OCI-LY7 (cell line): ENCODE measurements at regions not wholly inside any gene's neighbourhood (a gene's known extent, or its start where the extent isn't known, plus 50 kb on each side); places are given as distances from the start of the nearest gene placed in this dataset.

Source experiments
- BruUV-seq: library from RNA; stranded (reverse); fragments of 400-500 nt; replicated peaks from 2 replicates; lab custom pipeline; 2021; lab: Mats Ljungman, UMichigan
- CTCF ChIA-PET: fragments of 300-600 bp; sonication (Branson Sonifier 250); formaldehyde crosslinking; loops from one replicate; lab custom pipeline; 2022; ENCODE audit warnings: antibody characterized with exemption; ENCODE audit not compliant: unreplicated experiment; lab: Charles Lee
- POLR2A ChIA-PET: fragments of 300-600 bp; sonication (Branson Sonifier 250); formaldehyde crosslinking; loops from one replicate; lab custom pipeline; 2022; ENCODE audit warnings: antibody characterized with exemption; lab: Charles Lee
- DNase-seq: peaks from one replicate; pipeline ENCODE4 v3.0.0-alpha.2; 2015; ENCODE audit warnings: low spot score
- H2AFZ ChIP-seq: fragments of 200-600 bp; sonication (generic), shearing (Covaris generic); 2 replicates; pipeline ENCODE4 v1.6.1; 2014; ENCODE audit warnings: mild to moderate bottlenecking, antibody characterized with exemption, low read length, moderate library complexity
- H3K27ac ChIP-seq: fragments of 200-600 bp; sonication (generic); 2 replicates; pipeline ENCODE4 v1.5.1; 2014; ENCODE audit warnings: mixed run types, low read depth, mild to moderate bottlenecking, moderate library complexity, low read length, inconsistent platforms; ENCODE audit not compliant: poor library complexity, severe bottlenecking
- H3K36me3 ChIP-seq: fragments of 200-600 bp; sonication (generic); 2 replicates; pipeline ENCODE4 v1.6.1; 2014; ENCODE audit warnings: mild to moderate bottlenecking, antibody characterized with exemption, low read length, moderate library complexity, mixed read lengths; ENCODE audit not compliant: insufficient read depth
- H3K4me1 ChIP-seq: fragments of 200-600 bp; sonication (generic); 2 replicates; pipeline ENCODE4 v1.5.1; 2014; ENCODE audit warnings: mild to moderate bottlenecking, low read length; ENCODE audit not compliant: insufficient read depth, poor library complexity, severe bottlenecking
- H3K4me2 ChIP-seq: fragments of 200-600 bp; sonication (generic); 2 replicates; pipeline ENCODE4 v1.6.1; 2014; ENCODE audit warnings: mild to moderate bottlenecking, low read length
- H3K4me3 ChIP-seq: fragments of 200-600 bp; sonication (generic); 2 replicates; pipeline ENCODE4 v1.5.1; 2014; ENCODE audit warnings: mild to moderate bottlenecking, low read depth, low read length; ENCODE audit not compliant: poor library complexity, severe bottlenecking
- H3K79me2 ChIP-seq: fragments of 200-600 bp; sonication (generic); 2 replicates; pipeline ENCODE4 v1.6.1; 2016; ENCODE audit warnings: low read depth, mild to moderate bottlenecking, low read length, moderate library complexity, mixed read lengths; ENCODE audit not compliant: insufficient read depth
- H3K9me2 ChIP-seq: fragments of 200-600 bp; sonication (generic); 2 replicates; pipeline ENCODE4 v1.6.1; 2016; ENCODE audit warnings: mild to moderate bottlenecking, low read length, mixed read lengths; ENCODE audit not compliant: insufficient read depth
- H3K9me3 ChIP-seq: fragments of 200-600 bp; sonication (generic); 2 replicates; pipeline ENCODE4 v1.6.1; 2014; ENCODE audit warnings: mild to moderate bottlenecking, mixed run types, low read length, mixed read lengths
- H4K20me1 ChIP-seq: fragments of 200-600 bp; sonication (generic); 2 replicates; pipeline ENCODE4 v1.6.1; 2014; ENCODE audit warnings: mild to moderate bottlenecking, antibody characterized with exemption, low read length, moderate library complexity, mixed read lengths; ENCODE audit not compliant: insufficient read depth
- CTCF ChIP-seq: fragments of 200-600 bp; sonication (generic); conservative IDR thresholded peaks from 2 replicates; pipeline ENCODE4 v1.5.1; 2014; ENCODE audit warnings: mild to moderate bottlenecking, antibody characterized with exemption, low read length, moderate library complexity, mixed read lengths
- EZH2phosphoT487 ChIP-seq: fragments of 200-600 bp; sonication (generic); IDR thresholded peaks from 2 replicates; pipeline ENCODE4 v1.6.1; 2018; ENCODE audit warnings: low read depth, borderline replicate concordance, mild to moderate bottlenecking, mixed run types, antibody characterized with exemption, low read length, moderate library complexity, mixed read lengths
- intact Hi-C: fragments of 100-400 bp; cut with micrococcal nuclease; formaldehyde crosslinking; loops from one replicate; pipeline ENCODE4 v1.10.0; 2022; ENCODE audit not compliant: unreplicated experiment

- BruUV-seq: no TSS peak
- CTCF ChIA-PET: interaction anchor here (0.6 kb wide), 1 partner anchor 21 kb away, joined by 4 read pairs; no protein-coding TSS in a partner anchor
- H3K27ac ChIP-seq: no peak overlapping the region
These were observed 287.1 kb upstream of the SGK1 start for GRCh38 chr6:134605034-134605433.

GRCh38 chr6:134604014-134604676 is 286.2 kb upstream of the SGK1 start:
- no peak overlapping the region for H2AFZ ChIP-seq
- no peak for DNase-seq
- no peak overlapping the region for H3K4me2 ChIP-seq
- H3K9me2 ChIP-seq: no peaks in the 10 kb centered on the region
- CTCF ChIA-PET: no interaction called here
- no peaks in the 10 kb centered on the region for H4K20me1 ChIP-seq
- no TSS peak for BruUV-seq
- no peaks in the 10 kb centered on the region for H3K4me1 ChIP-seq
- H3K27ac ChIP-seq: no peak overlapping the region
- POLR2A ChIA-PET: no interaction called here
- no peak overlapping the region for H3K4me3 ChIP-seq
- no peaks in the 10 kb centered on the region for H3K79me2 ChIP-seq
- H3K36me3 ChIP-seq: no peaks in the 10 kb centered on the region
- TF ChIP-seq EZH2phosphoT487 (no peak), CTCF (no peak)
- intact Hi-C loops: no loop called here
- H3K9me3 ChIP-seq: no peaks in the 10 kb centered on the region

More at GRCh38 chr6:134605034-134605433, 287.1 kb upstream of the SGK1 start:
- Histone ChIP-seq H3K4me2 (no peak overlapping the region), H2AFZ (no peak overlapping the region), H3K9me3 (no peaks in the 10 kb centered on the region), H3K4me3 (no peak overlapping the region), H3K36me3 (no peaks in the 10 kb centered on the region), H4K20me1 (no peaks in the 10 kb centered on the region), H3K9me2 (no peaks in the 10 kb centered on the region), H3K4me1 (no peaks in the 10 kb centered on the region), H3K79me2 (no peaks in the 10 kb centered on the region)
- POLR2A ChIA-PET: interaction anchor here (1.2 kb wide), 1 partner anchor 16 kb away, joined by 4 read pairs; no protein-coding TSS in a partner anchor
- no peak for DNase-seq
- intact Hi-C loops: no loop called here
- TF ChIP-seq EZH2phosphoT487 (no peak), CTCF (no peak)

GRCh38 chr6:134603561-134603960 is 285.6 kb upstream of the SGK1 start:
- H3K36me3 ChIP-seq: no peaks in the 10 kb centered on the region
- H3K4me3 ChIP-seq: no peak overlapping the region
- TF ChIP-seq CTCF: no peak
- TF ChIP-seq EZH2phosphoT487: no peak
- H3K4me1 ChIP-seq: no peaks in the 10 kb centered on the region
- no peaks in the 10 kb centered on the region for H3K9me3 ChIP-seq
- no peak overlapping the region for H2AFZ ChIP-seq
- ChIA-PET POLR2A (no interaction called here), CTCF (no interaction called here)
- BruUV-seq: no TSS peak
- no peak overlapping the region for H3K4me2 ChIP-seq
- H3K79me2 ChIP-seq: no peaks in the 10 kb centered on the region
- no peak overlapping the region for H3K27ac ChIP-seq
- no peaks in the 10 kb centered on the region for H3K9me2 ChIP-seq
- no peaks in the 10 kb centered on the region for H4K20me1 ChIP-seq
- intact Hi-C loops: no loop called here
- DNase-seq: no peak
